ENCODE measurements at regions not wholly inside any gene's neighbourhood (a gene's known extent, or its start where the extent isn't known, plus 50 kb on each side); places are given as distances from the start of the nearest gene placed in this dataset.
"Not testable (repeated sequence)": the region's sequence is repeated elsewhere in the genome, so short reads cannot be mapped to it uniquely, and the experiment has no call there.

- H3K9me3 Mint-ChIP-seq; H3K4me3 Mint-ChIP-seq; H3K27ac Mint-ChIP-seq; intact Hi-C loops (cut with micrococcal nuclease); H3K4me1 Mint-ChIP-seq (ENCODE audit: low read depth); CTCF ChIA-PET; H3K36me3 Mint-ChIP-seq (ENCODE audit: low read depth); DNase-seq; H3K27me3 Mint-ChIP-seq (ENCODE audit: low read depth): not testable (repeated sequence)
Measured at GRCh38 chr3:90086297-90086696, 978.9 kb downstream of the EPHA3 start.

GRCh38 chr3:90087703-90088102 is 980.3 kb downstream of the EPHA3 start:
- CTCF ChIA-PET, result no interaction called here
- Mint-ChIP-seq H3K9me3 (no peaks in the 10 kb centered on the region), H3K4me3 (no peak overlapping the region), H3K27ac (no peak overlapping the region), H3K27me3 (ENCODE audit: low read depth) (no peaks in the 10 kb centered on the region), H3K4me1 (ENCODE audit: low read depth) (no peaks in the 10 kb centered on the region), H3K36me3 (ENCODE audit: low read depth) (no peaks in the 10 kb centered on the region)
- intact Hi-C loops (cut with micrococcal nuclease), result no loop called here
- DNase-seq, result no peak

- H3K4me1 Mint-ChIP-seq (ENCODE audit: low read depth), result no peaks in the 10 kb centered on the region
- no peak for DNase-seq
- H3K9me3 Mint-ChIP-seq, result no peaks in the 10 kb centered on the region
Measured at GRCh38 chr3:90091549-90091948, 984.1 kb downstream of the EPHA3 start.

GRCh38 chr3:90092994-90093393 is 985.6 kb downstream of the EPHA3 start:
- Mint-ChIP-seq H3K4me3 (no peak overlapping the region), H3K27ac (no peak overlapping the region), H3K36me3 (ENCODE audit: low read depth) (no peaks in the 10 kb centered on the region), H3K4me1 (ENCODE audit: low read depth) (no peaks in the 10 kb centered on the region), H3K9me3 (peaks cover 4% of the 10 kb centered on the region), H3K27me3 (ENCODE audit: low read depth) (no peaks in the 10 kb centered on the region)
- intact Hi-C loops (cut with micrococcal nuclease), result loop anchor here (2.0 to 10.0 kb wide), 3 partner anchors 988 to 1890 kb away; partner anchors contain the start of gene EPHA3
- DNase-seq, result no peak
- CTCF ChIA-PET, result no interaction called here

More at GRCh38 chr3:90091549-90091948, 984.1 kb downstream of the EPHA3 start:
- CTCF ChIA-PET, result interaction anchor here (1.3 kb wide), 1 partner anchor 91 kb away, joined by 5 read pairs; no protein-coding TSS in a partner anchor
- Mint-ChIP-seq H3K27ac (no peak overlapping the region), H3K27me3 (ENCODE audit: low read depth) (no peaks in the 10 kb centered on the region), H3K4me3 (no peak overlapping the region), H3K36me3 (ENCODE audit: low read depth) (no peaks in the 10 kb centered on the region)
- intact Hi-C loops (cut with micrococcal nuclease), result loop anchor here (5.0 to 10.0 kb wide), 2 partner anchors 987 to 1874 kb away; partner anchors contain the start of gene EPHA3

- no peaks in the 10 kb centered on the region for H3K27me3 Mint-ChIP-seq (ENCODE audit: low read depth)
- intact Hi-C loops (cut with micrococcal nuclease), result loop anchor here (10.0 kb wide), 1 partner anchor 991 kb away; the partner anchor contains the start of gene EPHA3
- H3K9me3 Mint-ChIP-seq, result peaks cover 4% of the 10 kb centered on the region
- no peak for DNase-seq
- H3K4me1 Mint-ChIP-seq (ENCODE audit: low read depth), result no peaks in the 10 kb centered on the region
- no peak overlapping the region for H3K4me3 Mint-ChIP-seq
- no peaks in the 10 kb centered on the region for H3K36me3 Mint-ChIP-seq (ENCODE audit: low read depth)
- H3K27ac Mint-ChIP-seq, result no peak overlapping the region
- CTCF ChIA-PET, result interaction anchor here (0.7 kb wide), 1 partner anchor 44 kb away, joined by 3 read pairs; no protein-coding TSS in a partner anchor
Measured at GRCh38 chr3:90095811-90096210, 988.4 kb downstream of the EPHA3 start.

- H3K27me3 Mint-ChIP-seq (ENCODE audit: low read depth), result no peaks in the 10 kb centered on the region
- no peaks in the 10 kb centered on the region for H3K36me3 Mint-ChIP-seq (ENCODE audit: low read depth)
- CTCF ChIA-PET, result no interaction called here
- H3K4me3 Mint-ChIP-seq, result no peak overlapping the region
- no peaks in the 10 kb centered on the region for H3K4me1 Mint-ChIP-seq (ENCODE audit: low read depth)
- intact Hi-C loops (cut with micrococcal nuclease), result loop anchor here (10.0 kb wide), 1 partner anchor 995 kb away; the partner anchor contains the start of gene EPHA3
- H3K27ac Mint-ChIP-seq, result no peak overlapping the region
- no peak for DNase-seq
- peaks cover 4% of the 10 kb centered on the region for H3K9me3 Mint-ChIP-seq
Measured at GRCh38 chr3:90099493-90099892, 992.1 kb downstream of the EPHA3 start.

- H3K27me3 Mint-ChIP-seq (ENCODE audit: low read depth), result no peaks in the 10 kb centered on the region
- H3K4me3 Mint-ChIP-seq, result no peak overlapping the region
- no peak for DNase-seq
- CTCF ChIA-PET, result no interaction called here
- H3K4me1 Mint-ChIP-seq (ENCODE audit: low read depth), result no peaks in the 10 kb centered on the region
- H3K27ac Mint-ChIP-seq, result no peak overlapping the region
- H3K9me3 Mint-ChIP-seq, result peaks cover 11% of the 10 kb centered on the region
- intact Hi-C loops (cut with micrococcal nuclease), result no loop called here
- no peaks in the 10 kb centered on the region for H3K36me3 Mint-ChIP-seq (ENCODE audit: low read depth)
Measured at GRCh38 chr3:90102146-90102545, 994.7 kb downstream of the EPHA3 start.

GRCh38 chr3:90121326-90121725 is 1013.9 kb downstream of the EPHA3 start:
- peaks cover 7% of the 10 kb centered on the region for H3K9me3 Mint-ChIP-seq
- intact Hi-C loops (cut with micrococcal nuclease), result no loop called here
- no peak overlapping the region for H3K4me3 Mint-ChIP-seq
- no peak for DNase-seq
- H3K4me1 Mint-ChIP-seq (ENCODE audit: low read depth), result no peaks in the 10 kb centered on the region
- no peaks in the 10 kb centered on the region for H3K27me3 Mint-ChIP-seq (ENCODE audit: low read depth)
- no peak overlapping the region for H3K27ac Mint-ChIP-seq
- H3K36me3 Mint-ChIP-seq (ENCODE audit: low read depth), result no peaks in the 10 kb centered on the region
- CTCF ChIA-PET, result no interaction called here

GRCh38 chr3:90128391-90128790 is 1021.0 kb downstream of the EPHA3 start:
- Mint-ChIP-seq H3K27ac (no peak overlapping the region), H3K27me3 (ENCODE audit: low read depth) (no peaks in the 10 kb centered on the region), H3K36me3 (ENCODE audit: low read depth) (no peaks in the 10 kb centered on the region), H3K9me3 (peaks cover 13% of the 10 kb centered on the region), H3K4me1 (ENCODE audit: low read depth) (no peaks in the 10 kb centered on the region), H3K4me3 (no peak overlapping the region)
- DNase-seq, result no peak
- CTCF ChIA-PET, result no interaction called here
- intact Hi-C loops (cut with micrococcal nuclease), result no loop called here

GRCh38 chr3:90129730-90130129 is 1022.3 kb downstream of the EPHA3 start:
- no peaks in the 10 kb centered on the region for H3K36me3 Mint-ChIP-seq (ENCODE audit: low read depth)
- H3K4me1 Mint-ChIP-seq (ENCODE audit: low read depth), result no peaks in the 10 kb centered on the region
- H3K27ac Mint-ChIP-seq, result no peak overlapping the region
- H3K4me3 Mint-ChIP-seq, result no peak overlapping the region
- peaks cover 12% of the 10 kb centered on the region for H3K9me3 Mint-ChIP-seq
- no peak for DNase-seq
- H3K27me3 Mint-ChIP-seq (ENCODE audit: low read depth), result no peaks in the 10 kb centered on the region
- intact Hi-C loops (cut with micrococcal nuclease), result no loop called here
- CTCF ChIA-PET, result interaction anchor here (0.5 kb wide), 1 partner anchor 201 kb away, joined by 4 read pairs; no protein-coding TSS in a partner anchor

GRCh38 chr3:90132197-90132596 is 1024.8 kb downstream of the EPHA3 start:
- H3K4me1 Mint-ChIP-seq (ENCODE audit: low read depth), result no peaks in the 10 kb centered on the region
- H3K27me3 Mint-ChIP-seq (ENCODE audit: low read depth), result no peaks in the 10 kb centered on the region
- no peak for DNase-seq
- CTCF ChIA-PET, result no interaction called here
- no peak overlapping the region for H3K4me3 Mint-ChIP-seq
- H3K36me3 Mint-ChIP-seq (ENCODE audit: low read depth), result no peaks in the 10 kb centered on the region
- no peak overlapping the region for H3K27ac Mint-ChIP-seq
- intact Hi-C loops (cut with micrococcal nuclease), result no loop called here
- H3K9me3 Mint-ChIP-seq, result peaks cover 2% of the 10 kb centered on the region

- Mint-ChIP-seq H3K4me1 (ENCODE audit: low read depth) (no peaks in the 10 kb centered on the region), H3K36me3 (ENCODE audit: low read depth) (no peaks in the 10 kb centered on the region), H3K9me3 (peaks cover 1% of the 10 kb centered on the region), H3K27me3 (ENCODE audit: low read depth) (no peaks in the 10 kb centered on the region), H3K4me3 (no peak overlapping the region), H3K27ac (no peak overlapping the region)
- intact Hi-C loops (cut with micrococcal nuclease), result no loop called here
- CTCF ChIA-PET, result interaction anchor here (0.9 kb wide), 1 partner anchor 433 kb away, joined by 3 read pairs; no protein-coding TSS in a partner anchor
- no peak for DNase-seq
Measured at GRCh38 chr3:90134090-90134489, 1026.7 kb downstream of the EPHA3 start.

GRCh38 chr3:90136456-90137191 is 1029.2 kb downstream of the EPHA3 start:
- no peaks in the 10 kb centered on the region for H3K4me1 Mint-ChIP-seq (ENCODE audit: low read depth)
- peaks cover 1% of the 10 kb centered on the region for H3K9me3 Mint-ChIP-seq
- no peak for DNase-seq
- no peak overlapping the region for H3K27ac Mint-ChIP-seq
- intact Hi-C loops (cut with micrococcal nuclease), result no loop called here
- H3K36me3 Mint-ChIP-seq (ENCODE audit: low read depth), result no peaks in the 10 kb centered on the region
- no peaks in the 10 kb centered on the region for H3K27me3 Mint-ChIP-seq (ENCODE audit: low read depth)
- CTCF ChIA-PET, result no interaction called here
- no peak overlapping the region for H3K4me3 Mint-ChIP-seq
